Glutamatergic neuron (in vitro differentiated cells): ENCODE measurements at regions not wholly inside any gene's neighbourhood (a gene's known extent, or its start where the extent isn't known, plus 50 kb on each side); places are given as distances from the start of the nearest gene placed in this dataset.

ENCODE experiments used
- DNase-seq: peaks from one replicate; pipeline ENCODE4 v3.0.0; 2022
- H3K27ac Mint-ChIP-seq: one replicate; pipeline ENCODE4 v1.8.0; 2020; ENCODE audit warnings: mild to moderate bottlenecking, mixed read lengths, inconsistent platforms; ENCODE audit not compliant: unreplicated experiment
- H3K27me3 Mint-ChIP-seq: one replicate; pipeline ENCODE4 v1.8.0; 2020; ENCODE audit warnings: mild to moderate bottlenecking, moderate library complexity, mixed read lengths, inconsistent platforms; ENCODE audit not compliant: unreplicated experiment
- H3K36me3 Mint-ChIP-seq: one replicate; pipeline ENCODE4 v1.8.0; 2020; ENCODE audit warnings: mild to moderate bottlenecking, mixed read lengths, inconsistent platforms; ENCODE audit not compliant: unreplicated experiment
- H3K4me1 Mint-ChIP-seq: one replicate; pipeline ENCODE4 v1.8.0; 2020; ENCODE audit warnings: mild to moderate bottlenecking, low read depth, mixed read lengths, inconsistent platforms; ENCODE audit not compliant: unreplicated experiment
- H3K4me3 Mint-ChIP-seq: one replicate; pipeline ENCODE4 v1.8.0; 2020; ENCODE audit warnings: mild to moderate bottlenecking, mixed read lengths, inconsistent platforms; ENCODE audit not compliant: unreplicated experiment
- H3K9me3 Mint-ChIP-seq: one replicate; pipeline ENCODE4 v1.8.0; 2020; ENCODE audit warnings: mild to moderate bottlenecking, moderate library complexity, mixed read lengths, inconsistent platforms; ENCODE audit not compliant: unreplicated experiment
- CTCF ChIP-seq: fragments of 200-600 bp; sonication (generic); IDR thresholded peaks from one replicate; pipeline ENCODE4 v1.5.0; 2021; ENCODE audit not compliant: partially characterized antibody, unreplicated experiment

- no peaks in the 10 kb centered on the region for H3K36me3 Mint-ChIP-seq
- H3K4me1 Mint-ChIP-seq = no peaks in the 10 kb centered on the region
- no peak for DNase-seq
- H3K27ac Mint-ChIP-seq = no peak overlapping the region
- H3K9me3 Mint-ChIP-seq = no peaks in the 10 kb centered on the region
- H3K27me3 Mint-ChIP-seq = no peaks in the 10 kb centered on the region
- TF ChIP-seq CTCF = no peak
- no peak overlapping the region for H3K4me3 Mint-ChIP-seq
These were observed 326.2 kb downstream of the RASEF start for GRCh38 chr9:82736701-82737100.

GRCh38 chr9:82745919-82746318, 317.0 kb downstream of the RASEF start:
- Mint-ChIP-seq H3K4me1 (no peaks in the 10 kb centered on the region), H3K36me3 (no peaks in the 10 kb centered on the region), H3K4me3 (no peak overlapping the region), H3K27me3 (peaks cover 3% of the 10 kb centered on the region), H3K27ac (no peak overlapping the region), H3K9me3 (no peaks in the 10 kb centered on the region)
- TF ChIP-seq CTCF = no peak
- no peak for DNase-seq

GRCh38 chr9:82750411-82750913, 312.5 kb downstream of the RASEF start:
- Mint-ChIP-seq H3K27me3 (peaks cover 3% of the 10 kb centered on the region), H3K9me3 (no peaks in the 10 kb centered on the region), H3K4me3 (no peak overlapping the region), H3K36me3 (no peaks in the 10 kb centered on the region), H3K4me1 (no peaks in the 10 kb centered on the region), H3K27ac (no peak overlapping the region)
- TF ChIP-seq CTCF = no peak
- DNase-seq = no peak

- Mint-ChIP-seq H3K4me1 (peaks cover 14% of the 10 kb centered on the region), H3K4me3 (no peak overlapping the region), H3K36me3 (peaks cover 4% of the 10 kb centered on the region), H3K27me3 (peaks cover 6% of the 10 kb centered on the region), H3K9me3 (no peaks in the 10 kb centered on the region), H3K27ac (no peak overlapping the region)
- TF ChIP-seq CTCF = no peak
- no peak for DNase-seq
These were observed 305.0 kb downstream of the RASEF start for GRCh38 chr9:82757924-82758323.

- TF ChIP-seq CTCF = no peak
- peaks cover 4% of the 10 kb centered on the region for H3K36me3 Mint-ChIP-seq
- peaks cover 1% of the 10 kb centered on the region for H3K9me3 Mint-ChIP-seq
- peak overlapping the region; percentile 75 for H3K27ac Mint-ChIP-seq
- no peak for DNase-seq
- H3K4me1 Mint-ChIP-seq = peaks cover 36% of the 10 kb centered on the region
- no peak overlapping the region for H3K4me3 Mint-ChIP-seq
- H3K27me3 Mint-ChIP-seq = peaks cover 8% of the 10 kb centered on the region
These were observed 301.9 kb downstream of the RASEF start for GRCh38 chr9:82761027-82761426.
